Esophagus (tissue), 2 donors: ENCODE measurements at regions not wholly inside any gene's neighbourhood (a gene's known extent, or its start where the extent isn't known, plus 50 kb on each side); places are given as distances from the start of the nearest gene placed in this dataset.

Experiments
- H3K27ac ChIP-seq, 2 donors: one replicate each; pipeline ENCODE4 v1.5.1; 2013; ENCODE audit warnings: low read depth in 2 of 2, mild to moderate bottlenecking in 2 of 2, inconsistent platforms in 1 of 2, low read length in 1 of 2, moderate library complexity in 1 of 2
- H3K27me3 ChIP-seq, 2 donors: one replicate each; pipeline ENCODE4 v1.6.1; 2013; ENCODE audit warnings: low read length in 2 of 2, control low read depth in 1 of 2, mild to moderate bottlenecking in 1 of 2; ENCODE audit not compliant: insufficient read depth in 2 of 2, control insufficient read depth in 1 of 2
- H3K36me3 ChIP-seq, 2 donors: one replicate each; pipeline ENCODE4 v1.6.1; 2013; ENCODE audit warnings: low read length in 1 of 2; ENCODE audit not compliant: control insufficient read depth in 2 of 2, insufficient read depth in 2 of 2
- H3K4me1 ChIP-seq, 2 donors: one replicate each; pipeline ENCODE4 v1.6.1; 2013; ENCODE audit warnings: low read length in 1 of 2; ENCODE audit not compliant: control insufficient read depth in 2 of 2, insufficient read depth in 2 of 2
- H3K4me3 ChIP-seq, 2 donors: one replicate each; pipeline ENCODE4 v1.5.1; 2013; ENCODE audit warnings: low read length in 2 of 2, mild to moderate bottlenecking in 2 of 2, low read depth in 1 of 2, moderate library complexity in 1 of 2
- H3K9me3 ChIP-seq, 2 donors: one replicate each; pipeline ENCODE4 v1.6.1; 2013; ENCODE audit warnings: mild to moderate bottlenecking in 2 of 2, low read depth in 1 of 2, low read length in 1 of 2, moderate library complexity in 1 of 2; ENCODE audit not compliant: control insufficient read depth in 2 of 2, insufficient read depth in 1 of 2
- WGBS, 2 donors: extraction: QIAGEN DNeasy Blood & Tissue Kit; methylation state at CpG; one replicate each; pipeline ENCODE4 v1.1.7; 2013; 5-methylcytosine and 5-hydroxymethylcytosine counted together
- donor health status: healthy with polysubstance abuse.
- donor health status: Bipolar disorder and iron deficiency.

- WGBS, 2 donors: 67 to 68% methylated on average over 4 of the region's 4 CpGs
- H3K27ac ChIP-seq: no peak overlapping the region
- no peaks in the 10 kb centered on the region for H3K27me3 ChIP-seq
- H3K4me1 ChIP-seq: no peaks in the 10 kb centered on the region
- peaks cover 0 to 3% of the 10 kb centered on the region in 2 donors for H3K9me3 ChIP-seq
- H3K36me3 ChIP-seq: no peaks in the 10 kb centered on the region
- no peak overlapping the region for H3K4me3 ChIP-seq
These were observed 92.3 kb downstream of the GYPC start for GRCh38 chr2:126748188-126748760.

GRCh38 chr2:126748929-126749518 is 93.1 kb downstream of the GYPC start:
- 88 to 89% methylated on average over 9 of the region's 9 CpGs for WGBS, 2 donors
- H3K27ac ChIP-seq: no peak overlapping the region

GRCh38 chr2:126749537-126749936 is 93.6 kb downstream of the GYPC start:
- no peak overlapping the region for H3K27ac ChIP-seq
- 62 to 67% methylated on average over 1 of the region's 1 CpG for WGBS, 2 donors
- H3K4me3 ChIP-seq: no peak overlapping the region
- no peaks in the 10 kb centered on the region for H3K27me3 ChIP-seq
- no peaks in the 10 kb centered on the region for H3K4me1 ChIP-seq
- no peaks in the 10 kb centered on the region for H3K36me3 ChIP-seq
- H3K9me3 ChIP-seq: peaks cover 0 to 3% of the 10 kb centered on the region in 2 donors

More at GRCh38 chr2:126748929-126749518, 93.1 kb downstream of the GYPC start:
- peaks cover 0 to 3% of the 10 kb centered on the region in 2 donors for H3K9me3 ChIP-seq
- H3K4me1 ChIP-seq: no peaks in the 10 kb centered on the region
- H3K4me3 ChIP-seq: no peak overlapping the region
- no peaks in the 10 kb centered on the region for H3K36me3 ChIP-seq
- no peaks in the 10 kb centered on the region for H3K27me3 ChIP-seq

GRCh38 chr2:126750506-126750905 is 94.5 kb downstream of the GYPC start:
- H3K9me3 ChIP-seq: peaks cover 0 to 3% of the 10 kb centered on the region in 2 donors
- no peaks in the 10 kb centered on the region for H3K36me3 ChIP-seq
- H3K4me1 ChIP-seq: no peaks in the 10 kb centered on the region
- H3K27me3 ChIP-seq: no peaks in the 10 kb centered on the region
- 83 to 90% methylated on average over 4 of the region's 4 CpGs for WGBS, 2 donors
- no peak overlapping the region for H3K27ac ChIP-seq
- no peak overlapping the region for H3K4me3 ChIP-seq

GRCh38 chr2:126751477-126751876 is 95.5 kb downstream of the GYPC start:
- H3K9me3 ChIP-seq: peaks cover 0 to 3% of the 10 kb centered on the region in 2 donors
- 87 to 91% methylated on average over 4 of the region's 4 CpGs for WGBS, 2 donors
- no peak overlapping the region for H3K27ac ChIP-seq
- H3K36me3 ChIP-seq: no peaks in the 10 kb centered on the region
- H3K27me3 ChIP-seq: no peaks in the 10 kb centered on the region
- H3K4me1 ChIP-seq: no peaks in the 10 kb centered on the region
- no peak overlapping the region for H3K4me3 ChIP-seq

GRCh38 chr2:126752876-126753275 is 96.9 kb downstream of the GYPC start:
- Histone ChIP-seq H3K9me3 (peaks cover 0 to 3% of the 10 kb centered on the region in 2 donors), H3K4me3 (no peak overlapping the region)
- WGBS, 2 donors: 92 to 95% methylated on average over 4 of the region's 4 CpGs

DNA sequence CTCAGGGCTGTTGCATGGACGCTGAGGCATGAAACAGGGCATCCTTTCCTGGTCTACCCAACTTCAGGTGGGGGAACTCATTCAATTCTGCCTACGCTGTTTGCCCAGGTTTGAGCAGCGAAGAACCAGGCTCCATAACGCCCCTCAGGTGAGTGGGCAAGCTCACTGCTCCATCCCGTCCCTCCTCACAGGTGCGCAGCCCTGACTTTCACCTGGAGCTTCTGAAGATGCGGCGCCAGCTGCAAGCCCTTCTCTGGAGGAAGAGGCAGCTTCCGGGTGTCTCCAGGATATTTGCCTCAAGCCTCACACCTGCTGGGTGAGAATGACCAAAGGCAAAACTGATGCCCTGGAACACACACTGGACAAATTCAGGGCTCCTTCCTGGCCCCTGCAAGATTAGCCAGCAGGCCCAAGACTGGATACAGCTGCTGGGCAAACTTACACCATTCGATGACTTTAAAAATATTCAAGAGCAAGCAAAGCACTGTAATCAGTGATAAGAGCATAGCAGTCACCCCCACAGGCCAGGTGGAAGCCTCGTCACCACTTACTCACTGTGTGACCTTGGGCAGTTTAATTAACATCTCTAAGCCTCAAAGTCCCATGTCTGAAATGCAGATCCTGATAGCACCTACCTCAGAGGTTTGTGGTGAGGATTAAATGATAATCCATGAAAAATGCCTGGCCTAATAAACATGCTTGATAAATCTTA is 97.7 kb downstream of the GYPC start:
- Histone ChIP-seq H3K27ac (no peak overlapping the region), H3K27me3 (no peaks in the 10 kb centered on the region), H3K36me3 (no peaks in the 10 kb centered on the region), H3K4me1 (no peaks in the 10 kb centered on the region), H3K4me3 (no peak overlapping the region), H3K9me3 (no peaks in the 10 kb centered on the region)
- 80 to 86% methylated on average over 11 of the region's 11 CpGs for WGBS, 2 donors

More at GRCh38 chr2:126752876-126753275, 96.9 kb downstream of the GYPC start:
- Histone ChIP-seq H3K27me3 (no peaks in the 10 kb centered on the region), H3K4me1 (no peaks in the 10 kb centered on the region), H3K36me3 (no peaks in the 10 kb centered on the region), H3K27ac (no peak overlapping the region)

DNA sequence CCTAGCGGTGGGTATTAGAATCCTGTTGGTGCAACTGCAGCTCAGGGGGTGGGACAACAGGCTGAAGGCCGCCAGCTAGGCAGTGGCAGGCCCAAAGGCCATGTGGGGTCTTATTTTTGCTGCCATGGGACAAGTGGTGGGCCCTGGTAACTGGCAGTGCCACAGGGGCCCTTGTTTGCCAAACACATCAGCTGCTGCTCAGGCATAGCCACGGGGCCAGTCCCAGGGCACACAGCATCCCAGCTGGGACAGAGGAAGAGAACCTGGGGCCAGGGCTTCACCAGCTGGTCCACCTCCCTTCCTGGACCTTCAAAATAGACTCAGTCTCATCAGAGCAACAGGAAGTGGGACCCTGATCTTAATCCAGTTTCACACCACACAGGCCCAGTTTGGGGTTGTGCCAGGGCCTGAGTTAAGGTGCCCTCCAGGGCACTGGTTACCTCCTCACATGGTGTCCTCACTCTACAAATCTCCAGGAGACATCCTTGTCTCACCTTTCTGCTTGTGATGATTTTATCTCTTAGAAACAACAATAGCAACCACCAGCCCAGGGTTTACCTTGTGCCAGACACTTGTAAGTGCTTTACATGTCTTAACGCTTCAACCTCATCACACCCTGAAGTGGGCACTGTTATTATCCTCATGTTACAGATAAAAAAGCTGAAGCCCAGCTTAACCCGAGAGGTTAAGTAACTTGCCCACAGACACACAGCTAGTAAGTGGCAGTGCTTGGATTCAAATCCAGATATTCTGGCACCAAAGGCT is 98.5 kb downstream of the GYPC start:
- no peak overlapping the region for H3K4me3 ChIP-seq
- no peak overlapping the region for H3K27ac ChIP-seq
- no peaks in the 10 kb centered on the region for H3K27me3 ChIP-seq
- no peaks in the 10 kb centered on the region for H3K36me3 ChIP-seq
- 85 to 92% methylated on average over 5 of the region's 5 CpGs for WGBS, 2 donors
- no peaks in the 10 kb centered on the region for H3K9me3 ChIP-seq
- no peaks in the 10 kb centered on the region for H3K4me1 ChIP-seq

- WGBS, 2 donors: 74 to 86% methylated on average over 1 of the region's 1 CpG
- H3K27me3 ChIP-seq: no peaks in the 10 kb centered on the region
- no peaks in the 10 kb centered on the region for H3K4me1 ChIP-seq
- no peak overlapping the region for H3K27ac ChIP-seq
- H3K4me3 ChIP-seq: no peak overlapping the region
- H3K9me3 ChIP-seq: no peaks in the 10 kb centered on the region
- no peaks in the 10 kb centered on the region for H3K36me3 ChIP-seq
These were observed 100.2 kb downstream of the GYPC start for GRCh38 chr2:126756125-126756524.
